ENCODE measurements at regions not wholly inside any gene's neighbourhood (a gene's known extent, or its start where the extent isn't known, plus 50 kb on each side); places are given as distances from the start of the nearest gene placed in this dataset.
"Not testable (repeated sequence)": the region's sequence is repeated elsewhere in the genome, so short reads cannot be mapped to it uniquely, and the experiment has no call there.

DNA sequence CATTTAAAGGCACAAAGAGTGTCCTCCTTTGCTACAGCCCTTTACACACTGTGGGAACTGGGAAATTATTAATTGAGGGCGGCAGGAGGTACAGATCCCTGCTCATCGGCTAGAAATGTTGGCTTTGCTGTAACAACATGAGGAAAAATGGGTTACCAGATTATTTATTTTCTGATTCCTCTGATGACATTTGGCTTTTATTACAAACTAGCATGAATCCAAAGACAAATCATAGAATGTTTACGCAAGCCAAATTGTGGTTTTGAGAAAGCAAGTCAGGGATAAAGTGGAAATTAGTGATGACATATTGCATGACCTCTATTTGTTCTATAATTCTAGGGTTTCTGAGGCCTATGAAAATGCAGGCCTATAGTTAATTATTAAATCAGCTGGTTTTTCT lies 126.1 kb upstream of the TMEM196 start:
- TF ChIP-seq Cebpa-rat (IDR thresholded peaks at IDR 0.05), result no peak
- no peaks in the 10 kb centered on the region for H4K20me1 ChIP-seq
- H3K9me3 ChIP-seq, result no peaks in the 10 kb centered on the region
- no peak overlapping the region for H3K9ac ChIP-seq
- no peak overlapping the region for H3K4me2 ChIP-seq
- no peak overlapping the region for H3K27ac ChIP-seq
- no peak overlapping the region for H3K4me3 ChIP-seq
- no peaks in the 10 kb centered on the region for H3K36me3 ChIP-seq
- H3K27me3 ChIP-seq, result no peaks in the 10 kb centered on the region
- no peaks in the 10 kb centered on the region for H3K4me1 ChIP-seq

DNA sequence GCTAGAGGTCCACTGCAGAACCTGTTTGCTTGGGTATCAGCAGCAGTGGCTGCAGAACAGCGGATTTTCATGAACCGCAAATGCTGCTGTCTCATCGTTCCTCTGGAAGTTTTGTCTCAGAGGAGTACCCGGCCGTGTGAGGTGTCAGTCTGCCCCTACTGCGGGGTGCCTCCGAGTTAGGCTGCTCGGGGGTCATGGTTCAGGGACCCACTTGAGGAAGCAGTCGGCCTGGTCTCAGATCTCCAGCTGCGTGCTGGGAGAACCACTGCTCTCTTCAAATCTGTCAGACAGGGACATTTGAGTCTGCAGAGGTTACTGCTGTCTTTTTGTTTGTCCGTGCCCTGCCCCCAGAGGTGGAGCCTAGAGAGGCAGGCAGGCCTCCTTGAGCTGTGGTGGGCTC lies 109.5 kb upstream of the TMEM196 start:
- not testable (repeated sequence) for H3K9ac ChIP-seq, H3K27ac ChIP-seq, H3K4me1 ChIP-seq, H3K27me3 ChIP-seq, H3K36me3 ChIP-seq, H3K4me2 ChIP-seq, H3K4me3 ChIP-seq, H4K20me1 ChIP-seq
- peaks cover 11% of the 10 kb centered on the region; the same call in 1 of the 2 replicates for H3K9me3 ChIP-seq

- TF ChIP-seq Cebpa-rat (IDR thresholded peaks at IDR 0.05), result no peak
- H3K9me3 ChIP-seq, result no peaks in the 10 kb centered on the region
- no peaks in the 10 kb centered on the region for H3K36me3 ChIP-seq
- H3K4me3 ChIP-seq, result no peak overlapping the region
- no peaks in the 10 kb centered on the region for H3K27me3 ChIP-seq
- no peaks in the 10 kb centered on the region for H3K4me1 ChIP-seq
- H3K9ac ChIP-seq, result no peak overlapping the region
- H3K27ac ChIP-seq, result no peak overlapping the region
- no peaks in the 10 kb centered on the region for H4K20me1 ChIP-seq
- no peak overlapping the region for H3K4me2 ChIP-seq
Measured at GRCh38 chr7:19872094-19872493, 98.7 kb upstream of the TMEM196 start.

- H3K4me2 ChIP-seq, result no peak overlapping the region
- no peaks in the 10 kb centered on the region for H3K9me3 ChIP-seq
- H3K27me3 ChIP-seq, result no peaks in the 10 kb centered on the region
- TF ChIP-seq Cebpa-rat (IDR thresholded peaks at IDR 0.05), result no peak
- no peaks in the 10 kb centered on the region for H3K4me1 ChIP-seq
- H3K9ac ChIP-seq, result no peak overlapping the region
- no peak overlapping the region for H3K4me3 ChIP-seq
- no peaks in the 10 kb centered on the region for H4K20me1 ChIP-seq
- H3K27ac ChIP-seq, result no peak overlapping the region
- H3K36me3 ChIP-seq, result no peaks in the 10 kb centered on the region
Measured at GRCh38 chr7:19871102-19871501, 97.7 kb upstream of the TMEM196 start.

- Histone ChIP-seq H3K27ac (no peak overlapping the region), H3K4me1 (no peaks in the 10 kb centered on the region), H4K20me1 (no peaks in the 10 kb centered on the region), H3K9me3 (no peaks in the 10 kb centered on the region), H3K36me3 (no peaks in the 10 kb centered on the region), H3K4me3 (no peak overlapping the region), H3K27me3 (no peaks in the 10 kb centered on the region), H3K9ac (no peak overlapping the region), H3K4me2 (no peak overlapping the region)
- no peak for TF ChIP-seq Cebpa-rat (IDR thresholded peaks at IDR 0.05)
Measured at GRCh38 chr7:19869979-19870378, 96.6 kb upstream of the TMEM196 start.

- Histone ChIP-seq H3K27ac (no peak overlapping the region), H3K4me1 (no peaks in the 10 kb centered on the region), H4K20me1 (no peaks in the 10 kb centered on the region), H3K36me3 (no peaks in the 10 kb centered on the region), H3K9me3 (no peaks in the 10 kb centered on the region), H3K4me2 (no peak overlapping the region), H3K4me3 (no peak overlapping the region), H3K9ac (no peak overlapping the region), H3K27me3 (no peaks in the 10 kb centered on the region)
- no peak for TF ChIP-seq Cebpa-rat (IDR thresholded peaks at IDR 0.05)
Measured at GRCh38 chr7:19853261-19853832, 79.9 kb upstream of the TMEM196 start.

GRCh38 chr7:19852192-19852591 lies 78.8 kb upstream of the TMEM196 start:
- no peak overlapping the region for H3K27ac ChIP-seq
- no peaks in the 10 kb centered on the region for H3K4me1 ChIP-seq
- no peaks in the 10 kb centered on the region for H3K27me3 ChIP-seq
- no peak overlapping the region for H3K4me3 ChIP-seq
- no peaks in the 10 kb centered on the region for H3K36me3 ChIP-seq
- no peak overlapping the region for H3K9ac ChIP-seq
- no peaks in the 10 kb centered on the region for H3K9me3 ChIP-seq
- no peak for TF ChIP-seq Cebpa-rat (IDR thresholded peaks at IDR 0.05)
- H3K4me2 ChIP-seq, result no peak overlapping the region
- H4K20me1 ChIP-seq, result no peaks in the 10 kb centered on the region

DNA sequence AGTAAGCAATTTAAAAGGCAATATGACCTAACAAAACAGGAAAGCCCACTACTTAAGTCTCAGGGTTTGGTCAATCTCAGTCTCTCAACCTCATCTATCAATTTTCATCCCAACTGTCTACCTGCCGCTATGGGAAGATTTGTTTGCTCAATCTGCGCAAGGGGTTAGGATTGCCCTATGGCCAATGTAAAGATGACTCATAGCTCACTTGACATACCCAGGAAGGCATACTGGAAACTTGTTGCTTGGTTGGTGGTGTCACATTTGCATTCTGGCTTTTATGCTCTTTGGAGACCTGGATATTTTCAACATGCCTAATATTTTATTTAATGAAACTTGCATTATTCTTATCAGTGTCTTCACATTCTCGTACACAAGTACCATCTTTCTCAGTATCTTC lies 78.1 kb upstream of the TMEM196 start:
- no peak overlapping the region for H3K4me3 ChIP-seq
- no peaks in the 10 kb centered on the region for H3K4me1 ChIP-seq
- no peak overlapping the region for H3K4me2 ChIP-seq
- no peaks in the 10 kb centered on the region for H3K9me3 ChIP-seq
- H3K36me3 ChIP-seq, result no peaks in the 10 kb centered on the region
- TF ChIP-seq Cebpa-rat (IDR thresholded peaks at IDR 0.05), result no peak
- H4K20me1 ChIP-seq, result no peaks in the 10 kb centered on the region
- H3K27ac ChIP-seq, result no peak overlapping the region
- no peak overlapping the region for H3K9ac ChIP-seq
- H3K27me3 ChIP-seq, result no peaks in the 10 kb centered on the region

DNA sequence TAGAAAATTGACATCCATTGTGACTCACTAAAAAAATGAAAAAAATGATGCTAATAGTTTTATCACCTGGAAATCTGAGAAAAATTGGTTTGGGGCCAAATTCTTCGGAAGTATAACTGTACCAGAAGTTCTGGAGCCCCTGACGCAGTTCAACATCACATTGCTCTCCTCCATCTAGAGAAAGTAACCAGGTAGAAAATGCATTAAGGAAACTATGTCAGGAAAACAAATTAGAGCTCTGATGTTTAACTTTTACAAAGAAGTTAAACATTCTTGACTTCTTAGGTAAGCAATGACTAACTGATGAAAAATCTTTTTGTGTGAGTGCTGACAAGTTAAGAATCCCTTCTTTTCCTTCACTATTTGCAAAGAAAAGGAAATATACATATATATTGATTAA lies 61.1 kb upstream of the TMEM196 start:
- Histone ChIP-seq H3K4me3 (no peak overlapping the region), H4K20me1 (no peaks in the 10 kb centered on the region), H3K27ac (no peak overlapping the region), H3K9ac (no peak overlapping the region), H3K4me1 (no peaks in the 10 kb centered on the region), H3K4me2 (no peak overlapping the region), H3K36me3 (no peaks in the 10 kb centered on the region), H3K27me3 (no peaks in the 10 kb centered on the region), H3K9me3 (no peaks in the 10 kb centered on the region)
- TF ChIP-seq Cebpa-rat (IDR thresholded peaks at IDR 0.05), result no peak

GRCh38 chr7:19830604-19831003 lies 57.2 kb upstream of the TMEM196 start:
- no peaks in the 10 kb centered on the region for H3K9me3 ChIP-seq
- no peak for TF ChIP-seq Cebpa-rat (IDR thresholded peaks at IDR 0.05)

More at GRCh38 chr7:19830604-19831003, 57.2 kb upstream of the TMEM196 start:
- no peaks in the 10 kb centered on the region for H4K20me1 ChIP-seq
- H3K27me3 ChIP-seq, result no peaks in the 10 kb centered on the region
- no peaks in the 10 kb centered on the region for H3K36me3 ChIP-seq
- no peak overlapping the region for H3K4me2 ChIP-seq
- no peak overlapping the region for H3K27ac ChIP-seq
- H3K4me1 ChIP-seq, result no peaks in the 10 kb centered on the region
- no peak overlapping the region for H3K4me3 ChIP-seq
- no peak overlapping the region for H3K9ac ChIP-seq
